Peyer's patch (tissue), 4 donors: ENCODE measurements at regions not wholly inside any gene's neighbourhood (a gene's known extent, or its start where the extent isn't known, plus 50 kb on each side); places are given as distances from the start of the nearest gene placed in this dataset.

Source experiments
- DNase-seq, 3 donors: peaks; one replicate each; pipeline ENCODE4 v3.0.0-alpha.2; 2017 to 2019
- H3K27ac ChIP-seq, 4 donors: fragments of 200-600 bp; sonication (generic); one replicate each; pipeline ENCODE4 v1.5.1; 2016 to 2019
- H3K27me3 ChIP-seq, 2 donors: fragments of 200-600 bp; sonication (generic); one replicate each; pipeline ENCODE4 v1.5.1; 2019
- H3K36me3 ChIP-seq, 3 donors: fragments of 200-600 bp; sonication (generic); one replicate each; pipeline ENCODE4 v1.5.1; 2016 to 2019
- H3K4me1 ChIP-seq, 4 donors: fragments of 200-600 bp; sonication (generic); one replicate each; pipeline ENCODE4 v1.5.1; 2016 to 2019
- H3K4me3 ChIP-seq, 4 donors: fragments of 200-600 bp; sonication (generic); 1 replicate in 3 of 4; 2 replicates in 1 of 4; pipeline ENCODE4 v1.5.1; 2016 to 2019; ENCODE audit warnings: mild to moderate bottlenecking in 1 of 4
- H3K9me3 ChIP-seq, 4 donors: fragments of 200-600 bp; sonication (generic); one replicate each; pipeline ENCODE4 v1.5.1; 2016 to 2019; ENCODE audit warnings: mild to moderate bottlenecking in 1 of 4
- CTCF ChIP-seq, 6 experiments: fragments of 450-650 bp in 4 of 6; fragments of 200-600 bp in 2 of 6; sonication (generic) in 1 of 6; IDR thresholded peaks; one replicate each; pipeline ENCODE4 v1.5.1; 2017 to 2019; ENCODE audit warnings: antibody characterized with exemption in 6 of 6, mild to moderate bottlenecking in 3 of 6, moderate library complexity in 1 of 6
- POLR2A ChIP-seq, 2 donors: fragments of 450-650 bp; IDR thresholded peaks; one replicate each; pipeline ENCODE4 v1.5.1; 2017; ENCODE audit warnings: antibody characterized with exemption in 2 of 2, mild to moderate bottlenecking in 2 of 2, moderate library complexity in 2 of 2

DNA sequence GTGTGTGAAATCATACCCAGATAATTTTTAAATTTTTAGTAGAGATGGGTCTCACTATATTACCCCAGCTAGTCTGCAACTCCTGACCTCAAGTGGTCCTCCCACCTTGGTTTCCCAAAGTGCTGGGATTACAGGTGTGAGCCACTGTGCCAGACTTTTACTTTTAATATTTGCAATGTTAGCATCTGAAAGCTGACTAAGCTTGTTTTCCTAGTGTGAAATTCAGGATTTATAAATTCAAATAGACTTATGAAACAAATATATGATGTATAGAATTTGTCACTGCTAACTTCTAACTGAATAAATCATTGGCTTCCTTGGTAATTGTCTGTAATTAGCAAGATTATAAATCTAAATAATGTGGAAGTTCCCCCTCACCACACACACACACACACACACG lies 58.8 kb upstream of the SLC22A23 start:
- no peak for DNase-seq
- Histone ChIP-seq H3K27ac (no peak overlapping the region), H3K27me3 (no peaks in the 10 kb centered on the region), H3K36me3 (no peaks in the 10 kb centered on the region), H3K4me1 (peaks cover 0 to 10% (median 0%) of the 10 kb centered on the region in 4 donors), H3K4me3 (no peak overlapping the region), H3K9me3 (no peaks in the 10 kb centered on the region)
- TF ChIP-seq POLR2A (IDR thresholded peaks at IDR 0.05) (no peak), CTCF (IDR thresholded peaks at IDR 0.05) (no peak)

DNA sequence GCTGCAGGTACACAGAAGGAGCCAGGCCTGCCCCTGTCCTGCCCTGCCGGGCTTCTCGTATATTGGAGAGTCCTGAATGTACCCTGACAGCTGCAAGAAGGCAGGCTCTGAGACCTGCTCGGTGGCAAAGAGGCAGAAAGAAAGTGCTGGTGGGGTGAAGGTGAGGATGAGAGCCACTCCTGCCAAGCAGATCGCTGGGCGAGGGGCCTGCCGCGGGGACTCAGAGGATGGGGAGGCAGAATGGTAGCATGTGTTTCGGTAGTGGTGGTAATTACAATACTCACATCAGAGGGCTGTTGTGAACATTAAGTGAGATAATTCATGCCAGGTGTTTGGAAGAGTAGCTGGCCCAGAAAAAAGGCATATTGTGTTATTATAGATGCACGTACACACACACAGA lies 56.6 kb upstream of the SLC22A23 start:
- no peaks in the 10 kb centered on the region for H3K36me3 ChIP-seq
- H3K9me3 ChIP-seq = no peaks in the 10 kb centered on the region
- no peak overlapping the region for H3K4me3 ChIP-seq

DNA sequence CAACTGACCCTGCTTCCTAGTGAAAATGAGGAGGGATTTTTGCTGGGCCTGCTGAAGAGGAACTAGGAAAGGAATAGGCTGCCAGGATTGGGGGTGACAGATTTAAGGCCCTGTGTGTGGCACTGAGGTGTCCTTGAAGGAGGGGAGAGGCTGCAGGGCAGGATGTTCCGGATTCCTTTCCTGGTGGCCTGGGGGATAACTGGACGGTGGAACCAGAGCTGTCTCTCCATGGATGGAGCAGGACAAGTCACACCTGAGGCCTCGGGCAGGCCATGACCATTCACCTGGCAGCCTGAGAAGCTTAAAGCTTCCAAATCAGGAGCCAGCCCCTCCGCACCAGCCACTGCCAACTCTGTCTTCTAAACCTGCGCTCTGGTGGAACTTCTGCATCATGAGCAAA lies 56.0 kb upstream of the SLC22A23 start:
- no peak for TF ChIP-seq CTCF (IDR thresholded peaks at IDR 0.05)
- no peak for TF ChIP-seq POLR2A (IDR thresholded peaks at IDR 0.05)
- DNase-seq = no peak
- H3K9me3 ChIP-seq = no peaks in the 10 kb centered on the region

More for the DNA sequence above, 56.6 kb upstream of the SLC22A23 start:
- Histone ChIP-seq H3K27me3 (no peaks in the 10 kb centered on the region), H3K4me1 (peaks cover 0 to 6% (median 0%) of the 10 kb centered on the region in 4 donors), H3K27ac (no peak overlapping the region)
- no peak for TF ChIP-seq CTCF (IDR thresholded peaks at IDR 0.05)
- TF ChIP-seq POLR2A (IDR thresholded peaks at IDR 0.05) = no peak
- no peak for DNase-seq

GRCh38 chr6:3510617-3511016 lies 53.8 kb upstream of the SLC22A23 start:
- no peaks in the 10 kb centered on the region for H3K36me3 ChIP-seq
- H3K27me3 ChIP-seq = no peaks in the 10 kb centered on the region
- H3K4me1 ChIP-seq = no peaks in the 10 kb centered on the region
- H3K9me3 ChIP-seq = no peaks in the 10 kb centered on the region
- DNase-seq = no peak
- H3K27ac ChIP-seq = no peak overlapping the region
- TF ChIP-seq CTCF (IDR thresholded peaks at IDR 0.05) (no peak), POLR2A (IDR thresholded peaks at IDR 0.05) (no peak)
- H3K4me3 ChIP-seq = no peak overlapping the region

More for the DNA sequence above, 56.0 kb upstream of the SLC22A23 start:
- Histone ChIP-seq H3K4me3 (no peak overlapping the region), H3K27ac (no peak overlapping the region), H3K36me3 (no peaks in the 10 kb centered on the region), H3K4me1 (no peaks in the 10 kb centered on the region), H3K27me3 (no peaks in the 10 kb centered on the region)

- Histone ChIP-seq H3K4me1 (no peaks in the 10 kb centered on the region), H3K27me3 (no peaks in the 10 kb centered on the region), H3K9me3 (no peaks in the 10 kb centered on the region), H3K4me3 (no peak overlapping the region), H3K27ac (no peak overlapping the region), H3K36me3 (no peaks in the 10 kb centered on the region)
- TF ChIP-seq CTCF (IDR thresholded peaks at IDR 0.05) (no peak), POLR2A (IDR thresholded peaks at IDR 0.05) (no peak)
- no peak for DNase-seq
Observed at GRCh38 chr6:3510178-3510577, 53.3 kb upstream of the SLC22A23 start.

DNA sequence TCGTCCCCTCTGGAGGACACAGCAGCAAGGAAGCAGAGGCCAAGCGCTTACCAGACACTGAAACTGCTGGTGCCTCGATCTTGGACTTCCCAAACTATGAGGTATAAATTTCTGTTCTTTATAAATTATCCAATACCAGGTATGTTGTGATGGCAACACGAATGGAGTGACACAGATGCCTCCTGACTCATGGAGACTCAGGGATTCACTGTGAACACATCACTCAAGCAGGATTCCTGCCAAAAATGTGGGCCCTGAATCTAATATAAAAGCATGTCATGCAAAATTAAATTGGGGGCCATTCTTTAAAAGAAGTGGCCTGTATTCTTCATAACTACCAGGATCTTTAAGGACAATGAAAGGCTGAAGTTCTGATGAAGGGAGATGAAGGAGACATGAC lies 52.5 kb upstream of the SLC22A23 start:
- no peak for DNase-seq
- no peak for TF ChIP-seq POLR2A (IDR thresholded peaks at IDR 0.05)
- no peak for TF ChIP-seq CTCF (IDR thresholded peaks at IDR 0.05)
- Histone ChIP-seq H3K4me1 (no peaks in the 10 kb centered on the region), H3K27ac (no peak overlapping the region), H3K4me3 (no peak overlapping the region), H3K27me3 (no peaks in the 10 kb centered on the region), H3K9me3 (no peaks in the 10 kb centered on the region), H3K36me3 (no peaks in the 10 kb centered on the region)
